H9 (cell line): ENCODE measurements at regions not wholly inside any gene's neighbourhood (a gene's known extent, or its start where the extent isn't known, plus 50 kb on each side); places are given as distances from the start of the nearest gene placed in this dataset.

Experiments used
- DNase-seq: peaks from one replicate; pipeline ENCODE4 v3.0.0-alpha.2; 2017
- H2AFZ ChIP-seq: one replicate; pipeline ENCODE4 v1.6.1; 2013; ENCODE audit warnings: mild to moderate bottlenecking, low read length, control low read depth, moderate library complexity
- H2AK5ac ChIP-seq: 2 replicates; pipeline ENCODE4 v1.6.1; 2013; ENCODE audit warnings: low read length, control low read depth, mixed read lengths; ENCODE audit not compliant: insufficient read length
- H2BK120ac ChIP-seq: one replicate; pipeline ENCODE4 v1.6.1; 2013; ENCODE audit warnings: low read depth, mild to moderate bottlenecking, low read length, control low read depth, inconsistent platforms; ENCODE audit not compliant: poor library complexity, severe bottlenecking
- H2BK12ac ChIP-seq: 2 replicates; pipeline ENCODE4 v1.6.1; 2013; ENCODE audit warnings: low read length, control low read depth, mixed read lengths, low read depth; ENCODE audit not compliant: insufficient read length
- H2BK15ac ChIP-seq: 2 replicates; pipeline ENCODE4 v1.6.1; 2013; ENCODE audit warnings: low read depth, low read length, control low read depth
- H2BK20ac ChIP-seq: one replicate; pipeline ENCODE4 v1.6.1; 2013; ENCODE audit warnings: low read depth, mild to moderate bottlenecking, low read length, control low read depth, inconsistent platforms; ENCODE audit not compliant: poor library complexity, severe bottlenecking
- H2BK5ac ChIP-seq: 2 replicates; pipeline ENCODE4 v1.6.1; 2013; ENCODE audit warnings: low read length, control low read depth, mixed read lengths; ENCODE audit not compliant: insufficient read length
- H3K14ac ChIP-seq: 2 replicates; pipeline ENCODE4 v1.6.1; 2013; ENCODE audit warnings: low read length, control low read depth; ENCODE audit not compliant: insufficient read depth
- H3K18ac ChIP-seq: 2 replicates; pipeline ENCODE4 v1.6.1; 2013; ENCODE audit warnings: low read depth, mild to moderate bottlenecking, mixed read lengths, low read length, control low read depth; ENCODE audit not compliant: insufficient read length
- H3K23ac ChIP-seq: 2 replicates; pipeline ENCODE4 v1.6.1; 2013; ENCODE audit warnings: low read length, control low read depth, mixed read lengths, low read depth; ENCODE audit not compliant: insufficient read length
- H3K23me2 ChIP-seq: 2 replicates; pipeline ENCODE4 v1.6.1; 2013; ENCODE audit warnings: low read depth, mild to moderate bottlenecking, mixed read lengths, low read length, control low read depth; ENCODE audit not compliant: insufficient read length, poor library complexity, severe bottlenecking
- H3K27ac ChIP-seq: 2 replicates; pipeline ENCODE4 v1.5.1; 2013; ENCODE audit warnings: low read length, control low read depth, mixed read lengths, low read depth; ENCODE audit not compliant: insufficient read length
- H3K27me3 ChIP-seq: 2 replicates; pipeline ENCODE4 v1.6.1; 2013; ENCODE audit warnings: low read length, control low read depth, inconsistent platforms; ENCODE audit not compliant: insufficient read depth
- H3K4ac ChIP-seq: 2 replicates; pipeline ENCODE4 v1.6.1; 2013; ENCODE audit warnings: low read depth, mild to moderate bottlenecking, control low read depth, inconsistent platforms, low read length, moderate library complexity
- H3K4me1 ChIP-seq: 2 replicates; pipeline ENCODE4 v1.6.1; 2013; ENCODE audit warnings: low read length, control low read depth, inconsistent platforms; ENCODE audit not compliant: insufficient read depth
- H3K4me2 ChIP-seq: 2 replicates; pipeline ENCODE4 v1.6.1; 2013; ENCODE audit warnings: low read length, control low read depth, mixed read lengths; ENCODE audit not compliant: insufficient read length, insufficient read depth
- H3K56ac ChIP-seq: 2 replicates; pipeline ENCODE4 v1.6.1; 2013; ENCODE audit warnings: low read depth, mild to moderate bottlenecking, mixed read lengths, low read length, control low read depth; ENCODE audit not compliant: insufficient read length
- H3K79me1 ChIP-seq: 2 replicates; pipeline ENCODE4 v1.6.1; 2013; ENCODE audit warnings: low read depth, mild to moderate bottlenecking, moderate library complexity, low read length, control low read depth, inconsistent platforms; ENCODE audit not compliant: insufficient read depth, poor library complexity, severe bottlenecking
- H3K79me2 ChIP-seq: 2 replicates; pipeline ENCODE4 v1.6.1; 2013; ENCODE audit warnings: low read length, control low read depth, inconsistent platforms; ENCODE audit not compliant: insufficient read depth
- H3K9ac ChIP-seq: 2 replicates; pipeline ENCODE4 v1.6.1; 2013; ENCODE audit warnings: low read length, control low read depth, mixed read lengths; ENCODE audit not compliant: insufficient read length; ENCODE audit errors: extremely low read depth
- H3K9me3 ChIP-seq: one replicate; pipeline ENCODE4 v1.6.1; 2013; ENCODE audit warnings: low read depth, low read length, inconsistent platforms; ENCODE audit not compliant: control insufficient read depth
- H3T11ph ChIP-seq: one replicate; pipeline ENCODE4 v1.6.1; 2013; ENCODE audit warnings: mild to moderate bottlenecking, low read length, control low read depth, inconsistent platforms
- H4K20me1 ChIP-seq: one replicate; pipeline ENCODE4 v1.6.1; 2013; ENCODE audit not compliant: control insufficient read depth, insufficient read length, insufficient read depth
- H4K5ac ChIP-seq: 2 replicates; pipeline ENCODE4 v1.6.1; 2013; ENCODE audit warnings: low read depth, mild to moderate bottlenecking, mixed read lengths, low read length, control low read depth; ENCODE audit not compliant: insufficient read length
- H4K8ac ChIP-seq: replicated peaks from 2 replicates; pipeline ENCODE4 v1.6.1; 2013; ENCODE audit warnings: low read length, control low read depth, mixed read lengths, low read depth; ENCODE audit not compliant: insufficient read length
- H4K91ac ChIP-seq: 2 replicates; pipeline ENCODE4 v1.6.1; 2013; ENCODE audit warnings: low read depth, mild to moderate bottlenecking, moderate library complexity, mixed read lengths, low read length, control low read depth; ENCODE audit not compliant: insufficient read length
- H3K27ac Mint-ChIP-seq, 3 experiments: 2 replicates in 2 of 3; 3 replicates in 1 of 3; pipeline ENCODE4 v1.8.0; 2020 to 2021; ENCODE audit warnings: mixed read lengths in 3 of 3, mild to moderate bottlenecking in 1 of 3, moderate library complexity in 1 of 3
- H3K27me3 Mint-ChIP-seq: 2 replicates; pipeline ENCODE4 v1.8.0; 2021; ENCODE audit warnings: low read depth, mild to moderate bottlenecking, moderate library complexity, mixed read lengths
- H3K36me3 Mint-ChIP-seq, 3 experiments: 2 replicates in 2 of 3; 3 replicates in 1 of 3; pipeline ENCODE4 v1.8.0; 2020 to 2021; ENCODE audit warnings: low read depth in 3 of 3, mixed read lengths in 3 of 3; ENCODE audit not compliant: insufficient read depth in 1 of 3
- H3K4me1 Mint-ChIP-seq, 2 experiments: 2 replicates each; pipeline ENCODE4 v1.8.0; 2020; ENCODE audit warnings: mixed read lengths in 2 of 2
- H3K4me3 Mint-ChIP-seq, 2 experiments: 2 replicates in 1 of 2; 3 replicates in 1 of 2; pipeline ENCODE4 v1.8.0; 2020 to 2021; ENCODE audit warnings: mild to moderate bottlenecking in 2 of 2, mixed read lengths in 2 of 2, moderate library complexity in 1 of 2
- H3K9me3 Mint-ChIP-seq, 2 experiments: 2 replicates in 1 of 2; 3 replicates in 1 of 2; pipeline ENCODE4 v1.8.0; 2020; ENCODE audit warnings: mild to moderate bottlenecking in 2 of 2, mixed read lengths in 2 of 2, moderate library complexity in 1 of 2
- CTCF ChIP-seq: fragments of 200-600 bp; sonication (generic); conservative IDR thresholded peaks from 3 replicates; pipeline ENCODE4 v1.8.0; 2021; ENCODE audit warnings: antibody characterized with exemption, mild to moderate bottlenecking
- WGBS: extraction: QIAGEN DNeasy Blood & Tissue Kit; methylation state at CpG from one replicate; pipeline ENCODE4 v1.1.7; 2013; ENCODE audit warnings: missing lambda C conversion rate, low lambda C conversion rate, mixed read lengths; ENCODE audit not compliant: insufficient read length; ENCODE audit errors: extremely low coverage; 5-methylcytosine and 5-hydroxymethylcytosine counted together

GRCh38 chr11:115941044-115941443 lies 436.8 kb upstream of the CADM1 start:
- Histone ChIP-seq H3K9ac (no peak overlapping the region), H4K91ac (no peak overlapping the region), H4K20me1 (no peaks in the 10 kb centered on the region), H3T11ph (no peak overlapping the region), H4K8ac (no peak overlapping the region), H3K79me2 (no peaks in the 10 kb centered on the region), H3K23ac (no peak overlapping the region), H2BK15ac (no peak overlapping the region), H3K4me2 (no peak overlapping the region), H3K79me1 (no peaks in the 10 kb centered on the region), H3K4me1 (no peaks in the 10 kb centered on the region), H3K4ac (no peak overlapping the region), H2BK120ac (no peak overlapping the region), H2AK5ac (no peak overlapping the region), H2BK12ac (no peak overlapping the region), H3K9me3 (no peaks in the 10 kb centered on the region), H4K5ac (no peak overlapping the region), H3K27me3 (no peaks in the 10 kb centered on the region; the same call in 1 of the 2 replicates), H3K23me2 (no peaks in the 10 kb centered on the region), H3K56ac (no peak overlapping the region), H2BK5ac (no peak overlapping the region), H3K18ac (no peak overlapping the region), H3K27ac (no peak overlapping the region), H2AFZ (no peak overlapping the region), H3K14ac (no peak overlapping the region), H2BK20ac (no peak overlapping the region)
- DNase-seq: no peak
- H3K27ac Mint-ChIP-seq: peak overlapping the region in 1 of 3 experiments; percentile 50; a peak in 1 of 7 replicates
- peaks cover 52% of the 10 kb centered on the region for H3K27me3 Mint-ChIP-seq
- H3K9me3 Mint-ChIP-seq: no peaks in the 10 kb centered on the region
- H3K36me3 Mint-ChIP-seq: no peaks in the 10 kb centered on the region
- no CpG with 5 or more reads among the region's 5 CpGs for WGBS
- no peak for TF ChIP-seq CTCF
- H3K4me1 Mint-ChIP-seq: 0 out of 4 replicates have a peak, but pooled peaks cover 0 to 4% of the 10 kb centered on the region in 2 experiments
- no peak overlapping the region for H3K4me3 Mint-ChIP-seq
